Activated T-helper 2 cell treated with anti-CD3 and anti-CD28 coated beads, Interferon-gamma antibody, Interleukin-2, Interleukin-4, amounts not matched to agents 10 μg/mL and 5 μg/mL and 100 μg/mL, durations not matched to agents 14 hours and 24 hours and 36 hours (primary cell): ENCODE measurements at regions not wholly inside any gene's neighbourhood (a gene's known extent, or its start where the extent isn't known, plus 50 kb on each side); places are given as distances from the start of the nearest gene placed in this dataset.
"Not testable (repeated sequence)": the region's sequence is repeated elsewhere in the genome, so short reads cannot be mapped to it uniquely, and the experiment has no call there.

Experiments
- DNase-seq: peaks from one replicate; pipeline ENCODE4 v3.0.0; 2021; ENCODE audit warnings: low spot score
- H3K27ac Mint-ChIP-seq: one replicate; pipeline ENCODE4 v1.8.0; 2021; ENCODE audit warnings: mixed read lengths
- H3K27me3 Mint-ChIP-seq: one replicate; pipeline ENCODE4 v1.8.0; 2021; ENCODE audit warnings: low read depth, mixed read lengths
- H3K36me3 Mint-ChIP-seq: one replicate; pipeline ENCODE4 v1.8.0; 2021; ENCODE audit warnings: low read depth, mixed read lengths
- H3K4me1 Mint-ChIP-seq: one replicate; pipeline ENCODE4 v1.8.0; 2021; ENCODE audit warnings: low read depth, mixed read lengths
- H3K4me3 Mint-ChIP-seq: one replicate; pipeline ENCODE4 v1.8.0; 2021; ENCODE audit warnings: low read depth, mild to moderate bottlenecking, moderate library complexity, mixed read lengths
- H3K9me3 Mint-ChIP-seq: one replicate; pipeline ENCODE4 v1.8.0; 2021; ENCODE audit warnings: mixed read lengths
- intact Hi-C: fragments of 100-400 bp; cut with micrococcal nuclease; formaldehyde crosslinking; loops from one replicate; pipeline ENCODE4 v1.15.1; 2023

GRCh38 chr12:126027825-126028224 is 962.6 kb downstream of the AACS start:
- Mint-ChIP-seq H3K27me3 (no peaks in the 10 kb centered on the region), H3K27ac (no peak overlapping the region), H3K4me3 (no peak overlapping the region), H3K9me3 (peaks cover 21% of the 10 kb centered on the region), H3K4me1 (no peaks in the 10 kb centered on the region), H3K36me3 (no peaks in the 10 kb centered on the region)
- no peak for DNase-seq
- intact Hi-C loops: no loop called here

- H3K36me3 Mint-ChIP-seq: no peaks in the 10 kb centered on the region
- H3K4me1 Mint-ChIP-seq: no peaks in the 10 kb centered on the region
- no peak for DNase-seq
- H3K4me3 Mint-ChIP-seq: no peak overlapping the region
- intact Hi-C loops: no loop called here
- peaks cover 15% of the 10 kb centered on the region for H3K9me3 Mint-ChIP-seq
- H3K27me3 Mint-ChIP-seq: no peaks in the 10 kb centered on the region
- H3K27ac Mint-ChIP-seq: no peak overlapping the region
Observed at GRCh38 chr12:126030573-126030972, 965.3 kb downstream of the AACS start.

- intact Hi-C loops: no loop called here
- H3K4me3 Mint-ChIP-seq: no peak overlapping the region
- H3K36me3 Mint-ChIP-seq: no peaks in the 10 kb centered on the region
- H3K9me3 Mint-ChIP-seq: peaks cover 9% of the 10 kb centered on the region
- H3K27ac Mint-ChIP-seq: no peak overlapping the region
- no peaks in the 10 kb centered on the region for H3K4me1 Mint-ChIP-seq
- DNase-seq: no peak
- no peaks in the 10 kb centered on the region for H3K27me3 Mint-ChIP-seq
Observed at GRCh38 chr12:126033751-126034150, 968.5 kb downstream of the AACS start.

- Mint-ChIP-seq H3K27ac (no peak overlapping the region), H3K36me3 (no peaks in the 10 kb centered on the region), H3K4me3 (no peak overlapping the region), H3K4me1 (no peaks in the 10 kb centered on the region), H3K9me3 (peaks cover 7% of the 10 kb centered on the region), H3K27me3 (no peaks in the 10 kb centered on the region)
- intact Hi-C loops: no loop called here
- no peak for DNase-seq
Observed at GRCh38 chr12:126036348-126036747, 971.1 kb downstream of the AACS start.

GRCh38 chr12:126038434-126038833 is 973.2 kb downstream of the AACS start:
- no peaks in the 10 kb centered on the region for H3K27me3 Mint-ChIP-seq
- H3K4me3 Mint-ChIP-seq: no peak overlapping the region
- H3K4me1 Mint-ChIP-seq: no peaks in the 10 kb centered on the region
- intact Hi-C loops: no loop called here
- DNase-seq: no peak
- no peak overlapping the region for H3K27ac Mint-ChIP-seq
- no peaks in the 10 kb centered on the region for H3K9me3 Mint-ChIP-seq
- H3K36me3 Mint-ChIP-seq: no peaks in the 10 kb centered on the region

DNA sequence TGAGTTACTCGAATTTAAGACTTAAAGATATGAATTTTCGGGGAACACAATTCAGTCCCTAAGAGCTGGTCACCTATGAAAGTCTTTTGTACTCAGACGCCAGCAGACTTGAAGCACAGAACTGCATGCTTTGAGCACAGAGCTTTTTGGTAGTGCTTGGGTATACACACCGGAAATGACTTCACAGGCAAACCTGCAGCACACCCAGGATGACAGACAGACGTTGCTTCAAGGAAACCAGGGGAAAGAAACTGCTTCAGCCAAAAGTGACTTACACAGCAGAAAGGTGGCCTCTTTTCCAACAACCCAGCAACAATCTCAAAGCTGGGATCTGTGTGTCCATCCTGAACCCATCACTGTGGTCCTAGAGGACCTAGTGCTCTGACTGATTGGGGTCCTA is 975.1 kb downstream of the AACS start:
- Mint-ChIP-seq H3K27me3 (no peaks in the 10 kb centered on the region), H3K36me3 (no peaks in the 10 kb centered on the region), H3K4me1 (no peaks in the 10 kb centered on the region), H3K4me3 (no peak overlapping the region), H3K9me3 (peaks cover 9% of the 10 kb centered on the region), H3K27ac (no peak overlapping the region)
- intact Hi-C loops: no loop called here
- DNase-seq: no peak

DNA sequence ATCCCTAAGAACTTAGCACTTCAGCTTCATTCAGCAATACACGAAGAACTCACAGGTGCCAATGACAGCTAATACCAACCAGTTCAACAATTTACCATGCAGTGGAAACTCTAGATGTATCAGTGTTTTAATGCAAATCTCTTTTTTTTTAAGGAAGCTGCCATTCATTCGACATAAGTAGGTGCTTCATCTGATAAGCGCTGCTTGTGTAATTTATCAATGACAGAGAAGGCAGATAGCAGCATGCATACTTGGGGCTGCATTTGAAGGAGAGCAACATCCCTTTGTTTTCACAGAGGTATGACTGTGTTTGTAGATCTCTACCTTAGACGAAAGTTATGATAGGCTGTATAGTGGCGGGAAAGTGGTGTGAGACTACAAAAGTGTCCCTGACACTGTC is 977.1 kb downstream of the AACS start:
- intact Hi-C loops: no loop called here
- H3K27me3 Mint-ChIP-seq: no peaks in the 10 kb centered on the region
- no peak overlapping the region for H3K27ac Mint-ChIP-seq
- H3K4me3 Mint-ChIP-seq: no peak overlapping the region
- peaks cover 18% of the 10 kb centered on the region for H3K9me3 Mint-ChIP-seq
- no peaks in the 10 kb centered on the region for H3K4me1 Mint-ChIP-seq
- DNase-seq: no peak
- H3K36me3 Mint-ChIP-seq: no peaks in the 10 kb centered on the region

DNA sequence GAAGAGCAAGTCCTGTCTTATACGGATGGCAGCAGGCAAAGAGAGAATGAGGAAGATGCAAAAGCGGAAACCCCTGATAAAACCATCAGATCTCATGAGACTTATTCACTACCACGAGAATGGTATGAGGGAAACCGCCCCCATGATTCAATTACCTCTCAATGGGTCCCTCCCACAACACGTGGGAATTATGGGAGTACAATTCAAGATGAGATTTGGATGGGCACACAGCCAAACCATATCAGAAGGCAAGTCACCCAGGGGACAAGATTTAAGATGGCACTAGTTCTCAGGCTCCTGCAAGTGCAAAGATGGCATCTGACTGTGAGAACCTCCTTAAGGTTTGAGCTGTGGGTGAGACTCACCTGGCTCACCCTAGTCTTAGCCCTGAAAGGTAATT is 984.3 kb downstream of the AACS start:
- H3K27me3 Mint-ChIP-seq, H3K27ac Mint-ChIP-seq, H3K4me1 Mint-ChIP-seq, H3K36me3 Mint-ChIP-seq, intact Hi-C loops, DNase-seq, H3K4me3 Mint-ChIP-seq: not testable (repeated sequence)
- peaks cover 29% of the 10 kb centered on the region for H3K9me3 Mint-ChIP-seq

DNA sequence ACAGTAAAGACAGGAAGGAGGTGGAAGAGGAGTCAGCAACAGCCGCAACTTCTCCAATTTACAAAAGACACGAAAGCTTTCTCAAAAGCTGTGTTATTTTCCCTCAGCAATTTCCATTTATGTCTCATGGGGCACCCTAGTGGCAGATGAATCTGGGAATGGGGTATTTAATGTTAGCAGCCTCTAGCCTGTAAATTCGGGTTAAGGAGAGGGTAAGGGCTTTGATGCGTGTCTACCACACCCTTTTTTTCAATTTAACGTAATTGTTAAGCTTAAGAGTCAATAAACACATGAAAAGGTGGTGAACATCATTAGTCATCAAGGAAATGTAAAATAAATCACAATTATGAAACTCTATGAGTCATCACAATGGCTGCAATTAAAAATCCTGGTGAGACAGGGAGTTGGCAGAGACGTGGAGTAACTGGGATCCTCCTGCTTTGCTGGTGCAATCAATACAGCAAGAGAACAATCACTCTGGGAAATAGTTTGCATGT is 986.4 kb downstream of the AACS start:
- intact Hi-C loops: no loop called here
- Mint-ChIP-seq H3K27me3 (no peaks in the 10 kb centered on the region), H3K36me3 (no peaks in the 10 kb centered on the region), H3K27ac (no peak overlapping the region), H3K9me3 (peaks cover 14% of the 10 kb centered on the region), H3K4me3 (no peak overlapping the region), H3K4me1 (no peaks in the 10 kb centered on the region)
- no peak for DNase-seq

- H3K9me3 Mint-ChIP-seq: peaks cover 4% of the 10 kb centered on the region
- H3K4me3 Mint-ChIP-seq: no peak overlapping the region
- H3K27me3 Mint-ChIP-seq: no peaks in the 10 kb centered on the region
- intact Hi-C loops: no loop called here
- H3K4me1 Mint-ChIP-seq: no peaks in the 10 kb centered on the region
- H3K27ac Mint-ChIP-seq: no peak overlapping the region
- DNase-seq: no peak
- no peaks in the 10 kb centered on the region for H3K36me3 Mint-ChIP-seq
Observed at GRCh38 chr12:126055521-126055920, 990.3 kb downstream of the AACS start.

DNA sequence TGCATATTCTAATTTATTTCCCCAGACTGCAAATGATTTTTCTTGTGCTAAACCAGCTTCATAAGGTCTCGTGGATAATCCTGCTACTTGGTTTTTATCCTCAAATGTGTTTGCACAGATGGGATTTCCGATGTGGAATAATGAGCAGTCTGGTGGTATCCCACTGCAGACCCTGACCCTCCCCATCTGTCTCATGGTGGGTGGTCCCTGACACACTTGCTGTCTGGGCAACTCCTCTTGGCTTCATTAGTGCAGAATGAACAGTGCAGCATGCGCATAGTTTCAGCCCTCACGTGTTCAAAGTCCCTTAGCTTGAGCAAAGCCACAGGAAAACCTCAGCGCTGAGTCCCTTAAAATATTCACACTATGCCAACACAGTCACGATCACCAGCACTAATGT is 996.5 kb downstream of the AACS start:
- intact Hi-C loops: loop anchor here (10.0 kb wide), 1 partner anchor 683 kb away; no protein-coding TSS in a partner anchor
- Mint-ChIP-seq H3K4me3 (no peak overlapping the region), H3K27ac (no peak overlapping the region)

DNA sequence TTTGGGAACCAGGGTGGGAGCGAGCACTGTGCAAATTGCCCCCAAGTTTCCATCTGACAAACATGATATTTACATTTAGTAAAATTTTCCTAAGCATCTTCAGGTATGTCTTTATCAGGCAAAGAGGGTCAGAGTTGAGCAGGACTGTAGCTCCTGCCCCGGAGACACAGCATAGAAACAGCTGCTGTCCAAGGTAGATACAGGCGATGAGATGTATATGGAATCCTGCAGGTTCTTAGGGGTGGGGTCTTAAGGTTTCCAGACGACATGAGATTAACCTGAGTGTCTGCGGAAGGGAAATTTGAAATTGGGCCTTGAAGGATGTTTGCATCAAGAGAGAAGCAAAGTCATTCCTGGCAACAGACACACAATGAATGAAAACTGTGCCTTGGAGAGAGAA is 998.8 kb downstream of the AACS start:
- no peaks in the 10 kb centered on the region for H3K9me3 Mint-ChIP-seq
- intact Hi-C loops: loop anchor here (10.0 kb wide), 1 partner anchor 681 kb away; no protein-coding TSS in a partner anchor

More for the DNA sequence above, 996.5 kb downstream of the AACS start:
- no peak for DNase-seq
- no peaks in the 10 kb centered on the region for H3K36me3 Mint-ChIP-seq
- H3K27me3 Mint-ChIP-seq: no peaks in the 10 kb centered on the region
- H3K4me1 Mint-ChIP-seq: no peaks in the 10 kb centered on the region
- no peaks in the 10 kb centered on the region for H3K9me3 Mint-ChIP-seq

GRCh38 chr12:126067626-126068329 is 1002.5 kb downstream of the AACS start:
- no peak overlapping the region for H3K27ac Mint-ChIP-seq
- H3K36me3 Mint-ChIP-seq: no peaks in the 10 kb centered on the region
- no peaks in the 10 kb centered on the region for H3K4me1 Mint-ChIP-seq
- H3K9me3 Mint-ChIP-seq: peaks cover 3% of the 10 kb centered on the region
- intact Hi-C loops: loop anchor here (2.0 to 10.0 kb wide), 3 partner anchors 550 to 807 kb away; no protein-coding TSS in a partner anchor
- no peaks in the 10 kb centered on the region for H3K27me3 Mint-ChIP-seq
- no peak overlapping the region for H3K4me3 Mint-ChIP-seq
- no peak for DNase-seq

More for the DNA sequence above, 998.8 kb downstream of the AACS start:
- H3K27me3 Mint-ChIP-seq: no peaks in the 10 kb centered on the region
- no peak for DNase-seq
- H3K4me1 Mint-ChIP-seq: no peaks in the 10 kb centered on the region
- H3K36me3 Mint-ChIP-seq: no peaks in the 10 kb centered on the region
- no peak overlapping the region for H3K27ac Mint-ChIP-seq
- no peak overlapping the region for H3K4me3 Mint-ChIP-seq
